ENCODE measurements at regions not wholly inside any gene's neighbourhood (a gene's known extent, or its start where the extent isn't known, plus 50 kb on each side); places are given as distances from the start of the nearest gene placed in this dataset.

DNA sequence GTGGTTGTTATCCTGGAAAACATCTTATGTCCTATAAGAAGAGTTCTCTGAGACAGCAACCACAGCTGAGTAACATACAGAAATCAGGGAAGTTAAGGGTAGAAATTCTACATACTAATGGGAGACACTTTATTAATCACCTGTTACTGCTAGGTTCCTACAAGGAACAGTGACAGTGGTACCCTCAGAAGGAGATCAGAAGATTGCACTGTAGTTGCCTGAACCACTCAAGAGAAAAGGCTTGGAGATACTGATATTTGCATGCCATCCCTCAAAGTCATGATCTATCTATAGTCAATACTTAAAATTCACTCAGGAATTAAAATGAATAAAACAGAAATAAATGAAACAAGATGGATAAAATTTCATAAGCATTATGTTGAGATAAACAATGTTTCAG lies 136.0 kb downstream of the LMLN start:
- Histone ChIP-seq H3K36me3 (ENCODE audit: control insufficient read depth in 4 of 4, insufficient read depth in 3 of 4, low read depth in 1 of 4, low read length in 3 of 4) (no peaks in the 10 kb centered on the region), H3K4me1 (ENCODE audit: control insufficient read depth in 4 of 4, insufficient read depth in 4 of 4, low read length in 3 of 4) (no peaks in the 10 kb centered on the region), H3K4me3 (ENCODE audit: low read depth in 1 of 3, low read length in 3 of 3) (no peak overlapping the region), H3K27ac (ENCODE audit: low read depth in 1 of 2, low read length in 2 of 2) (no peak overlapping the region), H3K9ac (ENCODE audit: low read depth in 1 of 2, low read length in 2 of 2) (no peak overlapping the region), H3K27me3 (ENCODE audit: control insufficient read depth in 4 of 4, insufficient read depth in 4 of 4, low read length in 3 of 4) (peaks cover 0 to 4% (median 0%) of the 10 kb centered on the region in 4 donors), H3K9me3 (ENCODE audit: control insufficient read depth in 4 of 4, low read length in 3 of 4) (no peaks in the 10 kb centered on the region)
- TF ChIP-seq JUND (IDR thresholded peaks at IDR 0.05), result no peak
- no peak for TF ChIP-seq HNF4A (conservative IDR thresholded peaks at IDR 0.05)
- TF ChIP-seq YY1 (IDR thresholded peaks at IDR 0.05), result no peak
- TF ChIP-seq, protein P1, sequence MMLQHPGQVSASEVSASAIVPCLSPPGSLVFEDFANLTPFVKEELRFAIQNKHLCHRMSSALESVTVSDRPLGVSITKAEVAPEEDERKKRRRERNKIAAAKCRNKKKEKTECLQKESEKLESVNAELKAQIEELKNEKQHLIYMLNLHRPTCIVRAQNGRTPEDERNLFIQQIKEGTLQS (IDR thresholded peaks at IDR 0.05), result no peak
- no peak for TF ChIP-seq RAD21 (IDR thresholded peaks at IDR 0.05)
- no peak for TF ChIP-seq CTCF (IDR thresholded peaks at IDR 0.05; ENCODE audit: low read depth, low read length, missing input control)
- TF ChIP-seq, protein P2, sequence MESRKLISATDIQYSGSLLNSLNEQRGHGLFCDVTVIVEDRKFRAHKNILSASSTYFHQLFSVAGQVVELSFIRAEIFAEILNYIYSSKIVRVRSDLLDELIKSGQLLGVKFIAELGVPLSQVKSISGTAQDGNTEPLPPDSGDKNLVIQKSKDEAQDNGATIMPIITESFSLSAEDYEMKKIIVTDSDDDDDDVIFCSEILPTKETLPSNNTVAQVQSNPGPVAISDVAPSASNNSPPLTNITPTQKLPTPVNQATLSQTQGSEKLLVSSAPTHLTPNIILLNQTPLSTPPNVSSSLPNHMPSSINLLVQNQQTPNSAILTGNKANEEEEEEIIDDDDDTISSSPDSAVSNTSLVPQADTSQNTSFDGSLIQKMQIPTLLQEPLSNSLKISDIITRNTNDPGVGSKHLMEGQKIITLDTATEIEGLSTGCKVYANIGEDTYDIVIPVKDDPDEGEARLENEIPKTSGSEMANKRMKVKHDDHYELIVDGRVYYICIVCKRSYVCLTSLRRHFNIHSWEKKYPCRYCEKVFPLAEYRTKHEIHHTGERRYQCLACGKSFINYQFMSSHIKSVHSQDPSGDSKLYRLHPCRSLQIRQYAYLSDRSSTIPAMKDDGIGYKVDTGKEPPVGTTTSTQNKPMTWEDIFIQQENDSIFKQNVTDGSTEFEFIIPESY (IDR thresholded peaks at IDR 0.05), result no peak
- TF ChIP-seq FOXA1 (IDR thresholded peaks at IDR 0.05), result no peak
- no peak for DNase-seq (ENCODE audit: low spot score)

DNA sequence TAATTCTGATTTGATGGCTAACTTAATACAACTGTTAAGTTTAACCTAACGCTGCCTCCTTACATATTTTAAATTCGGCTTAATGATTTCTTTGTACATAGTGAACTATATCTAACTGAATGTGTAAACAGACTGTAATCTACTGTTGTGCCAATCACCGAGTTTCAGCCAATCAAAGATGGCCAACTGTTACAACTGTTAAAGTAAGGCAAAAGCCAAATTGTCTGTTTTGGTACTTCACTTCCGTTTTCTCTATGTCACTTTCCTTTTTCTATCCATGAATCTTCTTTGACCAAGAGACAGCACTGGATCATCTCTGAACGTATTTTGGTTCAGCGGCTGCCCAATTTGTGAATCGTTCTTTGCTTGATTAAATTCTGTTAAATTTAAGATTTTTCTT lies 137.0 kb downstream of the LMLN start:
- Histone ChIP-seq H3K4me1 (ENCODE audit: control insufficient read depth in 4 of 4, insufficient read depth in 4 of 4, low read length in 3 of 4) (no peaks in the 10 kb centered on the region), H3K27me3 (ENCODE audit: control insufficient read depth in 4 of 4, insufficient read depth in 4 of 4, low read length in 3 of 4) (peaks cover 0 to 4% (median 0%) of the 10 kb centered on the region in 4 donors), H3K36me3 (ENCODE audit: control insufficient read depth in 4 of 4, insufficient read depth in 3 of 4, low read depth in 1 of 4, low read length in 3 of 4) (no peaks in the 10 kb centered on the region), H3K9me3 (ENCODE audit: control insufficient read depth in 4 of 4, low read length in 3 of 4) (no peaks in the 10 kb centered on the region), H3K9ac (ENCODE audit: low read depth in 1 of 2, low read length in 2 of 2) (no peak overlapping the region), H3K27ac (ENCODE audit: low read depth in 1 of 2, low read length in 2 of 2) (no peak overlapping the region), H3K4me3 (ENCODE audit: low read depth in 1 of 3, low read length in 3 of 3) (no peak overlapping the region)
- no peak for DNase-seq (ENCODE audit: low spot score)
- 71% methylated on average over 7 of the region's 7 CpGs for WGBS
- no peak for TF ChIP-seq NR2F2 (IDR thresholded peaks at IDR 0.05)
- TF ChIP-seq TAF1 (conservative IDR thresholded peaks at IDR 0.05), result no peak
- no peak for TF ChIP-seq CTCF (IDR thresholded peaks at IDR 0.05; ENCODE audit: low read depth, low read length, missing input control)
- TF ChIP-seq, protein P2 (IDR thresholded peaks at IDR 0.05), result no peak
- TF ChIP-seq GABPA (IDR thresholded peaks at IDR 0.05 in 1 of 2, conservative IDR thresholded peaks at IDR 0.05 in 1 of 2), result no peak
- no peak for TF ChIP-seq HNF4G (IDR thresholded peaks at IDR 0.05)
- no peak for TF ChIP-seq RAD21 (IDR thresholded peaks at IDR 0.05)
- no peak for TF ChIP-seq RXRA (IDR thresholded peaks at IDR 0.05)
- no peak for TF ChIP-seq REST (IDR thresholded peaks at IDR 0.05)
- TF ChIP-seq YY1 (IDR thresholded peaks at IDR 0.05), result no peak
- TF ChIP-seq, protein P1 (IDR thresholded peaks at IDR 0.05), result no peak
- no peak for TF ChIP-seq EGR1 (IDR thresholded peaks at IDR 0.05; ENCODE audit: low read depth in 2 of 2)
- TF ChIP-seq HNF4A (conservative IDR thresholded peaks at IDR 0.05), result no peak
- TF ChIP-seq JUND (IDR thresholded peaks at IDR 0.05), result no peak
- TF ChIP-seq, protein P3, sequence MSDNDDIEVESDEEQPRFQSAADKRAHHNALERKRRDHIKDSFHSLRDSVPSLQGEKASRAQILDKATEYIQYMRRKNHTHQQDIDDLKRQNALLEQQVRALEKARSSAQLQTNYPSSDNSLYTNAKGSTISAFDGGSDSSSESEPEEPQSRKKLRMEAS (IDR thresholded peaks at IDR 0.05), result no peak
- no peak for TF ChIP-seq FOXA2 (IDR thresholded peaks at IDR 0.05)
- no peak for TF ChIP-seq FOXA1 (IDR thresholded peaks at IDR 0.05)
- TF ChIP-seq SP1 (IDR thresholded peaks at IDR 0.05), result no peak
